ENCODE measurements at regions not wholly inside any gene's neighbourhood (a gene's known extent, or its start where the extent isn't known, plus 50 kb on each side); places are given as distances from the start of the nearest gene placed in this dataset.

DNA sequence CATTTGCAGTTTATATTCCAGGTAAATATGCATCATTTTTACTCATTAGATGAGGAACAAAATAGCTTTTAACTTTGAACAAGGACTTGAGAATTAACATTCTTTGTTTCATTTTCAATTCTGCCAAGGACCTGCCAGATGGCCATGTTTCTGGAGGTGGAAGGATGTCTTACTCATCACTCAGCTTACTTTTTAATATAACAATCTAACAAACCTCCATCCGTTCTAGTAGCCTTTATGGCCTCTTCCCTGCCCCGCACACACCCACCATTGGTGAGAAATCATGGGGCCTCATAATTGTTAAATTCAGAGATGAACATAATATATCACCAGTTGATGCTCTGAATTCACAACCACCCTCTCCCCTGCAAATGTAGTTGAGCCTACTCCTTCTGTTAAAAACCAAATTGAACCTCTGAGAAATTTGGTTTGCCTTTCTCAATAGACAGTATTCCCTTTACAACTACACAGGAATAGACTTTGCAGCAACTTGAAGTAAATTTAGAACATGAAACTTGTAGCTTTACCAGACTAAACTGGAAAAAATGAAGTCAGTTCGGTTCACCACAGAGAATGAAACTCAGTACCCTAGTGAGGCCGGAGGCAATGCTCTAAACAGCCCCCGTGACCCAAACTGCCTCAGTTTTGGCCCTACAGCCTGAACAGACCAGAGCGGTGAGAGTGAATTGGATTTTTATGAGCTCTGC lies 50.1 kb upstream of the ACSL4 start:
- TF ChIP-seq, protein P1, sequence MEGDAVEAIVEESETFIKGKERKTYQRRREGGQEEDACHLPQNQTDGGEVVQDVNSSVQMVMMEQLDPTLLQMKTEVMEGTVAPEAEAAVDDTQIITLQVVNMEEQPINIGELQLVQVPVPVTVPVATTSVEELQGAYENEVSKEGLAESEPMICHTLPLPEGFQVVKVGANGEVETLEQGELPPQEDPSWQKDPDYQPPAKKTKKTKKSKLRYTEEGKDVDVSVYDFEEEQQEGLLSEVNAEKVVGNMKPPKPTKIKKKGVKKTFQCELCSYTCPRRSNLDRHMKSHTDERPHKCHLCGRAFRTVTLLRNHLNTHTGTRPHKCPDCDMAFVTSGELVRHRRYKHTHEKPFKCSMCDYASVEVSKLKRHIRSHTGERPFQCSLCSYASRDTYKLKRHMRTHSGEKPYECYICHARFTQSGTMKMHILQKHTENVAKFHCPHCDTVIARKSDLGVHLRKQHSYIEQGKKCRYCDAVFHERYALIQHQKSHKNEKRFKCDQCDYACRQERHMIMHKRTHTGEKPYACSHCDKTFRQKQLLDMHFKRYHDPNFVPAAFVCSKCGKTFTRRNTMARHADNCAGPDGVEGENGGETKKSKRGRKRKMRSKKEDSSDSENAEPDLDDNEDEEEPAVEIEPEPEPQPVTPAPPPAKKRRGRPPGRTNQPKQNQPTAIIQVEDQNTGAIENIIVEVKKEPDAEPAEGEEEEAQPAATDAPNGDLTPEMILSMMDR (IDR thresholded peaks at IDR 0.05) = no peak
- TF ChIP-seq, protein P2, sequence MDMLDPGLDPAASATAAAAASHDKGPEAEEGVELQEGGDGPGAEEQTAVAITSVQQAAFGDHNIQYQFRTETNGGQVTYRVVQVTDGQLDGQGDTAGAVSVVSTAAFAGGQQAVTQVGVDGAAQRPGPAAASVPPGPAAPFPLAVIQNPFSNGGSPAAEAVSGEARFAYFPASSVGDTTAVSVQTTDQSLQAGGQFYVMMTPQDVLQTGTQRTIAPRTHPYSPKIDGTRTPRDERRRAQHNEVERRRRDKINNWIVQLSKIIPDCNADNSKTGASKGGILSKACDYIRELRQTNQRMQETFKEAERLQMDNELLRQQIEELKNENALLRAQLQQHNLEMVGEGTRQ (IDR thresholded peaks at IDR 0.05) = no peak
- TF ChIP-seq CHD2 (IDR thresholded peaks at IDR 0.05; ENCODE audit: low read length, partially characterized antibody) = no peak
- TF ChIP-seq, protein P3, sequence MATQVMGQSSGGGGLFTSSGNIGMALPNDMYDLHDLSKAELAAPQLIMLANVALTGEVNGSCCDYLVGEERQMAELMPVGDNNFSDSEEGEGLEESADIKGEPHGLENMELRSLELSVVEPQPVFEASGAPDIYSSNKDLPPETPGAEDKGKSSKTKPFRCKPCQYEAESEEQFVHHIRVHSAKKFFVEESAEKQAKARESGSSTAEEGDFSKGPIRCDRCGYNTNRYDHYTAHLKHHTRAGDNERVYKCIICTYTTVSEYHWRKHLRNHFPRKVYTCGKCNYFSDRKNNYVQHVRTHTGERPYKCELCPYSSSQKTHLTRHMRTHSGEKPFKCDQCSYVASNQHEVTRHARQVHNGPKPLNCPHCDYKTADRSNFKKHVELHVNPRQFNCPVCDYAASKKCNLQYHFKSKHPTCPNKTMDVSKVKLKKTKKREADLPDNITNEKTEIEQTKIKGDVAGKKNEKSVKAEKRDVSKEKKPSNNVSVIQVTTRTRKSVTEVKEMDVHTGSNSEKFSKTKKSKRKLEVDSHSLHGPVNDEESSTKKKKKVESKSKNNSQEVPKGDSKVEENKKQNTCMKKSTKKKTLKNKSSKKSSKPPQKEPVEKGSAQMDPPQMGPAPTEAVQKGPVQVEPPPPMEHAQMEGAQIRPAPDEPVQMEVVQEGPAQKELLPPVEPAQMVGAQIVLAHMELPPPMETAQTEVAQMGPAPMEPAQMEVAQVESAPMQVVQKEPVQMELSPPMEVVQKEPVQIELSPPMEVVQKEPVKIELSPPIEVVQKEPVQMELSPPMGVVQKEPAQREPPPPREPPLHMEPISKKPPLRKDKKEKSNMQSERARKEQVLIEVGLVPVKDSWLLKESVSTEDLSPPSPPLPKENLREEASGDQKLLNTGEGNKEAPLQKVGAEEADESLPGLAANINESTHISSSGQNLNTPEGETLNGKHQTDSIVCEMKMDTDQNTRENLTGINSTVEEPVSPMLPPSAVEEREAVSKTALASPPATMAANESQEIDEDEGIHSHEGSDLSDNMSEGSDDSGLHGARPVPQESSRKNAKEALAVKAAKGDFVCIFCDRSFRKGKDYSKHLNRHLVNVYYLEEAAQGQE (IDR thresholded peaks at IDR 0.05) = no peak
- TF ChIP-seq NR3C1 (IDR thresholded peaks at IDR 0.05) = no peak
- TF ChIP-seq SMC3 (IDR thresholded peaks at IDR 0.05) = no peak
- no peak for TF ChIP-seq POLR2A (IDR thresholded peaks at IDR 0.05; ENCODE audit: low read length)
- TF ChIP-seq RNF2 (IDR thresholded peaks at IDR 0.05; ENCODE audit: borderline replicate concordance, low read depth) = no peak
- TF ChIP-seq HDAC2 (IDR thresholded peaks at IDR 0.05) = no peak
- TF ChIP-seq RAD21 (conservative IDR thresholded peaks at IDR 0.05 in 1 of 2, IDR thresholded peaks at IDR 0.05 in 1 of 2) = no peak
